BJ (cell line): ENCODE measurements at regions not wholly inside any gene's neighbourhood (a gene's known extent, or its start where the extent isn't known, plus 50 kb on each side); places are given as distances from the start of the nearest gene placed in this dataset.

Source experiments
- CTCF ChIA-PET: fragments of 350-600 bp; formaldehyde crosslinking; extraction: SDS; loops from one replicate; lab custom pipeline; 2021; ENCODE audit warnings: antibody characterized with exemption, inconsistent platforms; lab: Yijun Ruan, JAX
- POLR2A ChIA-PET: fragments of 300-600 bp; sonication (Branson Sonifier 250); formaldehyde crosslinking; extraction: SDS; loops from one replicate; lab custom pipeline; 2021; ENCODE audit warnings: antibody characterized with exemption; lab: Charles Lee
- DNase-seq: peaks from one replicate; pipeline ENCODE4 v3.0.0-alpha.2; 2011; ENCODE audit warnings: low read depth
- H3K27me3 ChIP-seq: 2 replicates; pipeline ENCODE4 v1.6.0; 2011; ENCODE audit warnings: low read length; ENCODE audit not compliant: control insufficient read depth, insufficient read depth
- H3K36me3 ChIP-seq: 2 replicates; pipeline ENCODE4 v1.5.1; 2011; ENCODE audit warnings: low read length; ENCODE audit not compliant: control insufficient read depth, insufficient read depth
- H3K4me3 ChIP-seq: 2 replicates; pipeline ENCODE4 v1.5.1; 2011; ENCODE audit warnings: low read depth, mild to moderate bottlenecking, control low read depth, low read length
- CTCF ChIP-seq: IDR thresholded peaks from 2 replicates; pipeline ENCODE4 v1.5.1; 2011; ENCODE audit warnings: low read depth, mild to moderate bottlenecking, control low read depth, inconsistent platforms, low read length, moderate library complexity; ENCODE audit not compliant: insufficient read depth

- ChIA-PET CTCF (interaction anchor here (1.3 kb wide), 1 partner anchor 190 kb away, joined by 3 read pairs; no protein-coding TSS in a partner anchor), POLR2A (no interaction called here)
- no peaks in the 10 kb centered on the region for H3K36me3 ChIP-seq
- no peak for DNase-seq
- peaks cover 28% of the 10 kb centered on the region for H3K27me3 ChIP-seq
- no peak overlapping the region for H3K4me3 ChIP-seq
- TF ChIP-seq CTCF = no peak
These were observed 294.5 kb downstream of the FOXL1 start for GRCh38 chr16:86872833-86873232.

GRCh38 chr16:86874141-86874540, 295.8 kb downstream of the FOXL1 start:
- no peak for DNase-seq
- peak; percentile 66 for TF ChIP-seq CTCF
- POLR2A ChIA-PET = interaction anchor here (0.6 kb wide), 1 partner anchor 313 kb away, joined by 7 read pairs; no protein-coding TSS in a partner anchor
- CTCF ChIA-PET = interaction anchor here (0.6 to 1.3 kb wide), 11 partner anchors 8 to 405 kb away, joined by 3 to 9 read pairs (median 4); no protein-coding TSS in a partner anchor
- peaks cover 27% of the 10 kb centered on the region for H3K27me3 ChIP-seq
- H3K36me3 ChIP-seq = no peaks in the 10 kb centered on the region
- no peak overlapping the region for H3K4me3 ChIP-seq

GRCh38 chr16:86876499-86876898, 298.1 kb downstream of the FOXL1 start:
- Histone ChIP-seq H3K4me3 (no peak overlapping the region), H3K27me3 (peaks cover 27% of the 10 kb centered on the region), H3K36me3 (no peaks in the 10 kb centered on the region)
- no peak for TF ChIP-seq CTCF
- ChIA-PET CTCF (interaction anchor here (1.3 kb wide), 2 partner anchors 300 to 313 kb away, joined by 3 to 4 read pairs; no protein-coding TSS in a partner anchor), POLR2A (no interaction called here)
- DNase-seq = no peak

- Histone ChIP-seq H3K27me3 (peaks cover 27% of the 10 kb centered on the region), H3K36me3 (no peaks in the 10 kb centered on the region), H3K4me3 (no peak overlapping the region)
- DNase-seq = no peak
- CTCF ChIA-PET = no interaction called here
- no peak for TF ChIP-seq CTCF
- POLR2A ChIA-PET = no interaction called here
These were observed 298.8 kb downstream of the FOXL1 start for GRCh38 chr16:86877108-86877507.

- H3K36me3 ChIP-seq = no peaks in the 10 kb centered on the region
- peaks cover 32% of the 10 kb centered on the region for H3K27me3 ChIP-seq
- CTCF ChIA-PET = no interaction called here
- POLR2A ChIA-PET = no interaction called here
- DNase-seq = no peak
- TF ChIP-seq CTCF = no peak
- no peak overlapping the region for H3K4me3 ChIP-seq
These were observed 299.5 kb downstream of the FOXL1 start for GRCh38 chr16:86877835-86878234.
